HL-60 (cell line): ENCODE measurements at regions not wholly inside any gene's neighbourhood (a gene's known extent, or its start where the extent isn't known, plus 50 kb on each side); places are given as distances from the start of the nearest gene placed in this dataset.
"Not testable (repeated sequence)": the region's sequence is repeated elsewhere in the genome, so short reads cannot be mapped to it uniquely, and the experiment has no call there.

Experiments
- CTCF ChIP-seq: IDR thresholded peaks from one replicate; pipeline ENCODE4 v1.5.1; 2011; ENCODE audit warnings: low read length, control low read depth, inconsistent platforms; ENCODE audit not compliant: insufficient read depth
- GABPA ChIP-seq: IDR thresholded peaks from 2 replicates; pipeline ENCODE4 v1.6.1; 2012; ENCODE audit warnings: low read depth
- POLR2AphosphoS5 ChIP-seq: IDR thresholded peaks from 2 replicates; pipeline ENCODE4 v1.6.1; 2012; ENCODE audit warnings: low read depth

GRCh38 chr4:49120042-49120779, 134.1 kb downstream of the CWH43 start:
- not testable (repeated sequence) for TF ChIP-seq POLR2AphosphoS5, GABPA, CTCF
